ENCODE measurements at regions not wholly inside any gene's neighbourhood (a gene's known extent, or its start where the extent isn't known, plus 50 kb on each side); places are given as distances from the start of the nearest gene placed in this dataset.
"Not testable (repeated sequence)": the region's sequence is repeated elsewhere in the genome, so short reads cannot be mapped to it uniquely, and the experiment has no call there.

DNA sequence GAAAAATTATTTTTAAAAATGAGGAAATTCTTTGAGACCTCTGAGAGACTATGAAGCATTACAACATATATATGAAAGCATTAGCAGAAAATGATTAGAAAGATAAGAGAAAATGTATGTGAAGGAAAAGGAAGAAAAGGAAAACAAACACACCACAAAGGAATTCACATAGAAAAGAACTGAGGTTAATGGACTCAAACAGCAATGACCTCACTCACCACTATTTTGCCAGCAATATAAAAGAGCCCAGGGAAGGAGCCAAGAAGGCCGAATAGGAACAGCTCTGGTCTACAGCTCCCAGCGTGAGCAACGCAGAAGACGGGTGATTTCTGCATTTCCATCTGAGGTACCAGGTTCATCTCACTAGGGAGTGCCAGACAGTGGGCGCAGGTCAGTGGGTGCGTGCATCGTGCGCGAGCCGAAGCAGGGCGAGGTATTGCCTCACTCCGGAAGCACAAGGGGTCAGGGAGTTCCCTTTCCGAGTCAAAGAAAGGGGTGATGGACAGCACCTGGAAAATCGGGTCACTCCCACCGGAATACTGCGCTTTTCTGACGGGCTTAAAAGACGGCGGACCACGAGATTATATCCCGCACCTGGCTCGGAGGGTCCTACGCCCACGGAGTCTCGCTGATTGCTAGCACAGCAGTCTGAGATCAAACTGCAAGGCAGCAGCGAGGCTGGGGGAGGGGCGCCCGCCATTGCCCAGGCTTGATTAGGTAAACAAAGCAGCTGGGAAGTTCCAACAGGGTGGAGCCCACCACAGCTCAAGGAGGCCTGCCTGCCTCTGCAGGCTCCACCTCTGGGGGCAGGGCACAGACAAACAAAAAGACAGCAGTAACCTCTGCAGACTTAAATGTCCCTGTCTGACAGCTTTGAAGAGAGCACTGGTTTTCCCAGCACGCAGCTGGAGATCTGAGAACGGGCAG lies 1075.2 kb upstream of the NOVA1 start:
- H2BK12ac ChIP-seq (ENCODE audit: low read length); H3K9me3 ChIP-seq (ENCODE audit: insufficient read depth, low read depth, low read length); H4K12ac ChIP-seq (ENCODE audit: low read depth, low read length); H3K79me1 ChIP-seq (ENCODE audit: low read length); H3K4ac ChIP-seq (ENCODE audit: low read depth, low read length); H3K14ac ChIP-seq (ENCODE audit: low read length); H3K4me2 ChIP-seq (ENCODE audit: low read length); H3K36me3 ChIP-seq (ENCODE audit: control insufficient read depth in 1 of 2, insufficient read depth in 2 of 2, low read length in 2 of 2); H3K27ac ChIP-seq (ENCODE audit: low read depth, low read length); H3K4me3 ChIP-seq (ENCODE audit: low read depth, low read length); H3K4me1 ChIP-seq (ENCODE audit: control insufficient read depth in 1 of 2, insufficient read depth in 2 of 2, low read length in 2 of 2); DNase-seq; H3K23ac ChIP-seq (ENCODE audit: low read length); H4K8ac ChIP-seq (ENCODE audit: low read depth, low read length); H4K91ac ChIP-seq (ENCODE audit: low read depth, low read length); H3K9ac ChIP-seq (ENCODE audit: low read length); H3K27me3 ChIP-seq (ENCODE audit: insufficient read depth, low read length); H2AK5ac ChIP-seq (ENCODE audit: low read length); H3K79me2 ChIP-seq (ENCODE audit: control insufficient read depth, insufficient read depth, low read length, poor library complexity); H2AFZ ChIP-seq (ENCODE audit: insufficient read depth, low read length, poor library complexity); H2BK120ac ChIP-seq (ENCODE audit: insufficient read depth, low read length, poor library complexity); H3K18ac ChIP-seq (ENCODE audit: low read length); H2BK5ac ChIP-seq (ENCODE audit: low read depth, low read length, poor library complexity): not testable (repeated sequence)
- no CpG with 5 or more reads among the region's 30 CpGs for WGBS (ENCODE audit: extremely low coverage, insufficient coverage, insufficient read length)

- Histone ChIP-seq H3K4ac (ENCODE audit: low read depth, low read length) (no peak overlapping the region), H2BK5ac (ENCODE audit: low read depth, low read length, poor library complexity) (no peak overlapping the region), H4K12ac (ENCODE audit: low read depth, low read length) (no peak overlapping the region), H3K4me3 (ENCODE audit: low read depth, low read length) (no peak overlapping the region), H3K79me1 (ENCODE audit: low read length) (no peaks in the 10 kb centered on the region), H2AFZ (ENCODE audit: insufficient read depth, low read length, poor library complexity) (no peak overlapping the region), H2AK5ac (ENCODE audit: low read length) (no peak overlapping the region), H3K36me3 (ENCODE audit: control insufficient read depth in 1 of 2, insufficient read depth in 2 of 2, low read length in 2 of 2) (peaks cover 0 to 2% of the 10 kb centered on the region in 2 experiments), H2BK120ac (ENCODE audit: insufficient read depth, low read length, poor library complexity) (no peak overlapping the region), H3K9me3 (ENCODE audit: insufficient read depth, low read depth, low read length) (no peaks in the 10 kb centered on the region), H4K8ac (ENCODE audit: low read depth, low read length) (no peak overlapping the region), H2BK12ac (ENCODE audit: low read length) (no peak overlapping the region), H3K14ac (ENCODE audit: low read length) (no peak overlapping the region), H3K27me3 (ENCODE audit: insufficient read depth, low read length) (no peaks in the 10 kb centered on the region), H3K4me1 (ENCODE audit: control insufficient read depth in 1 of 2, insufficient read depth in 2 of 2, low read length in 2 of 2) (peaks cover 0 to 2% of the 10 kb centered on the region in 2 experiments), H3K23ac (ENCODE audit: low read length) (no peak overlapping the region), H4K91ac (ENCODE audit: low read depth, low read length) (no peak overlapping the region), H3K27ac (ENCODE audit: low read depth, low read length) (no peak overlapping the region), H3K18ac (ENCODE audit: low read length) (no peak overlapping the region), H3K79me2 (ENCODE audit: control insufficient read depth, insufficient read depth, low read length, poor library complexity) (no peaks in the 10 kb centered on the region), H3K9ac (ENCODE audit: low read length) (no peak overlapping the region), H3K4me2 (ENCODE audit: low read length) (no peak overlapping the region)
- no CpG with 5 or more reads among the region's 1 CpG for WGBS (ENCODE audit: extremely low coverage, insufficient coverage, insufficient read length)
- DNase-seq = no peak
Observed at GRCh38 chr14:27686137-27686536, 1080.5 kb upstream of the FOXG1 start.

DNA sequence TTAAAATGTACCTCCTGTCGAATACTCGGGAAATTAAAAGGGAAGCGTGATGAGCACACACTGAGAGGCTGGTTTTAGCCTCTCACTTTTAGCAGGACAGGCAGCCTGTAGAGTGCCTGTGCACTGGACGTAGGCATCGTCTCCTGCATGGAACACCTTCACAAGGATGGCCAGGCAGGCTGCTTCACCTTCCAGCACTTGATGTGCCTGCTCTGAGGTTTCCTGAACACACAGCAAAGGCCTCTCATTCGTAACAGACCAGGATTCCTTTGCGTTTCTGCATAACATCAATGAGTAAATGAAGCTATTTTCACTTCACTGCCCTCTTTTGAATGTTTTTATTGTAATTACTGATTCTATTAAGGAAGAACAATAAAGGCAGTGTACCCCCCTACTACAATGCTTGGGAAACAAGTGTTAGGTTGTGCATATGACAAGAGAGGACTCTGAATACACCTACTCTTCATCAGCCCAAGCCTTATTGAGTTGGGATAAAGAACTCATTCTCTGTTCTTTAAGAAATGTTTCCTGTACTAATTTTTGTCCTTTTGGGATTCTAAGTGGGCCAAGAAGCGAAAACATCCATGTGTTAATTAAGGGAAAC lies 1077.6 kb upstream of the FOXG1 start:
- WGBS (ENCODE audit: extremely low coverage, insufficient coverage, insufficient read length) = no CpG with 5 or more reads among the region's 8 CpGs
- H3K23ac ChIP-seq (ENCODE audit: low read length) = no peak overlapping the region
- no peak overlapping the region for H3K4me2 ChIP-seq (ENCODE audit: low read length)
- no peak overlapping the region for H3K4ac ChIP-seq (ENCODE audit: low read depth, low read length)
- H3K14ac ChIP-seq (ENCODE audit: low read length) = no peak overlapping the region
- no peak overlapping the region for H4K8ac ChIP-seq (ENCODE audit: low read depth, low read length)
- H4K91ac ChIP-seq (ENCODE audit: low read depth, low read length) = no peak overlapping the region
- H3K27me3 ChIP-seq (ENCODE audit: insufficient read depth, low read length) = no peaks in the 10 kb centered on the region
- H2AK5ac ChIP-seq (ENCODE audit: low read length) = no peak overlapping the region
- no peak overlapping the region for H3K4me3 ChIP-seq (ENCODE audit: low read depth, low read length)
- H3K9me3 ChIP-seq (ENCODE audit: insufficient read depth, low read depth, low read length) = no peaks in the 10 kb centered on the region
- H2BK5ac ChIP-seq (ENCODE audit: low read depth, low read length, poor library complexity) = no peak overlapping the region
- DNase-seq = no peak
- no peak overlapping the region for H3K18ac ChIP-seq (ENCODE audit: low read length)
- no peak overlapping the region for H2BK120ac ChIP-seq (ENCODE audit: insufficient read depth, low read length, poor library complexity)
- no peaks in the 10 kb centered on the region for H3K79me2 ChIP-seq (ENCODE audit: control insufficient read depth, insufficient read depth, low read length, poor library complexity)
- H3K4me1 ChIP-seq (ENCODE audit: control insufficient read depth in 1 of 2, insufficient read depth in 2 of 2, low read length in 2 of 2) = peaks cover 0 to 2% of the 10 kb centered on the region in 2 experiments
- no peaks in the 10 kb centered on the region for H3K36me3 ChIP-seq (ENCODE audit: control insufficient read depth in 1 of 2, insufficient read depth in 2 of 2, low read length in 2 of 2)
- H3K27ac ChIP-seq (ENCODE audit: low read depth, low read length) = no peak overlapping the region
- no peak overlapping the region for H2AFZ ChIP-seq (ENCODE audit: insufficient read depth, low read length, poor library complexity)
- H4K12ac ChIP-seq (ENCODE audit: low read depth, low read length) = no peak overlapping the region
- no peak overlapping the region for H3K9ac ChIP-seq (ENCODE audit: low read length)
- H3K79me1 ChIP-seq (ENCODE audit: low read length) = no peaks in the 10 kb centered on the region
- no peak overlapping the region for H2BK12ac ChIP-seq (ENCODE audit: low read length)

DNA sequence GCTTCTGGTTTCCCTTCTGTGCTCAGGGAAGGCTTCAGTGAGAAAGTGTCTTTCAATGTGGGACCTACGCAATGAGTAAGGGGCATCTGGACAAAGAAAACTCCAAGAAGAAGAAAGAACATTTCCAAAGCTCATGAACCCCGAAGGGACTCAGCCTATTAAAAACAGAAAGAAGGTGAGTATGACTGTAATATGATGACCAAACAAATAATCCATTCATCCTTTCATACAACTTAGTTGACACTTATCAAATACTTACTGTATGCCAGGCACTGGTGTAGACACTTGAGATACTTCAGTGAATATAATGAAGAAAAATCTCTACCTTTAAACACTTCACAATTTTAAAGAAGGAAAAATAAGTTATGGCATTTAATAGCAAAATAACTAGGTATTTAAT lies 1054.2 kb upstream of the FOXG1 start:
- Histone ChIP-seq H4K12ac (ENCODE audit: low read depth, low read length) (no peak overlapping the region), H4K91ac (ENCODE audit: low read depth, low read length) (no peak overlapping the region), H3K36me3 (ENCODE audit: control insufficient read depth in 1 of 2, insufficient read depth in 2 of 2, low read length in 2 of 2) (peaks cover 0 to 2% of the 10 kb centered on the region in 2 experiments), H3K4ac (ENCODE audit: low read depth, low read length) (no peak overlapping the region), H2BK12ac (ENCODE audit: low read length) (no peak overlapping the region), H3K23ac (ENCODE audit: low read length) (no peak overlapping the region), H3K4me1 (ENCODE audit: control insufficient read depth in 1 of 2, insufficient read depth in 2 of 2, low read length in 2 of 2) (no peaks in the 10 kb centered on the region), H2BK120ac (ENCODE audit: insufficient read depth, low read length, poor library complexity) (no peak overlapping the region), H2AFZ (ENCODE audit: insufficient read depth, low read length, poor library complexity) (no peak overlapping the region), H3K79me1 (ENCODE audit: low read length) (no peaks in the 10 kb centered on the region), H3K79me2 (ENCODE audit: control insufficient read depth, insufficient read depth, low read length, poor library complexity) (no peaks in the 10 kb centered on the region), H3K27me3 (ENCODE audit: insufficient read depth, low read length) (no peaks in the 10 kb centered on the region), H3K9ac (ENCODE audit: low read length) (no peak overlapping the region), H3K18ac (ENCODE audit: low read length) (no peak overlapping the region), H2AK5ac (ENCODE audit: low read length) (no peak overlapping the region), H4K8ac (ENCODE audit: low read depth, low read length) (no peak overlapping the region), H2BK5ac (ENCODE audit: low read depth, low read length, poor library complexity) (no peak overlapping the region), H3K27ac (ENCODE audit: low read depth, low read length) (no peak overlapping the region), H3K9me3 (ENCODE audit: insufficient read depth, low read depth, low read length) (peaks cover 7% of the 10 kb centered on the region), H3K4me2 (ENCODE audit: low read length) (no peak overlapping the region), H3K14ac (ENCODE audit: low read length) (no peak overlapping the region), H3K4me3 (ENCODE audit: low read depth, low read length) (no peak overlapping the region)
- DNase-seq = no peak
- WGBS (ENCODE audit: extremely low coverage, insufficient coverage, insufficient read length) = no CpG with 5 or more reads among the region's 2 CpGs
